ENCODE measurements at regions not wholly inside any gene's neighbourhood (a gene's known extent, or its start where the extent isn't known, plus 50 kb on each side); places are given as distances from the start of the nearest gene placed in this dataset.

GRCh38 chr11:50192743-50193142 lies 160.1 kb downstream of the OR4C45 start:
- TF ChIP-seq CTCF (IDR thresholded peaks at IDR 0.05) (no peak), POLR2A (IDR thresholded peaks at IDR 0.05) (no peak)
